A549 (cell line): ENCODE measurements at regions not wholly inside any gene's neighbourhood (a gene's known extent, or its start where the extent isn't known, plus 50 kb on each side); places are given as distances from the start of the nearest gene placed in this dataset.
A peak's percentile ranks its signal among the peaks of the same experiment; 100 is the strongest.

ENCODE experiments used
- ATAC-seq, 2 experiments: fragments of 200-7000 bp in 1 of 2; fragments of >200 bp in 1 of 2; cut with Nextera tagmentation in 1 of 2; cut with Tn5 transposase in 1 of 2; 3 replicates each; pipeline versions ENCODE4 v1.8.0 to v1.9.1; 2018 to 2020; ENCODE audit warnings: mild to moderate bottlenecking in 1 of 2, moderate library complexity in 1 of 2
- CTCF ChIA-PET: fragments of 300-600 bp; sonication (Branson Sonifier 250); formaldehyde crosslinking; extraction: SDS; loops from one replicate; lab custom pipeline; 2021; ENCODE audit warnings: antibody characterized with exemption, inconsistent platforms; lab: Yijun Ruan, JAX
- POLR2A ChIA-PET: fragments of 350-600 bp; formaldehyde crosslinking; extraction: SDS; loops from one replicate; lab custom pipeline; 2021; ENCODE audit warnings: antibody characterized with exemption, inconsistent platforms; lab: Yijun Ruan, JAX
- DNase-seq, 2 experiments: peaks; one replicate each; pipeline versions ENCODE4 v3.0.0 to v3.0.0-alpha.2; 2011 to 2016; ENCODE audit warnings: low read depth in 1 of 2, low spot score in 1 of 2
- FAIRE-seq: peaks from 2 replicates; lab custom pipeline; 2011; peaks lifted over from hg19 to GRCh38; lab: Jason Lieb, UNC
- H3K27ac ChIP-seq, 2 experiments: fragments of >200 bp; sonication (Bioruptor Twin); formaldehyde crosslinking; 3 replicates each; pipeline ENCODE4 v1.5.1; 2016 to 2017
- H3K4me1 ChIP-seq: fragments of >200 bp; sonication (Bioruptor Twin); formaldehyde crosslinking; 3 replicates; pipeline ENCODE4 v1.6.1; 2016
- H3K4me2 ChIP-seq: fragments of >200 bp; sonication (Bioruptor Twin); formaldehyde crosslinking; 3 replicates; pipeline ENCODE4 v1.6.1; 2016
- H3K4me3 ChIP-seq: fragments of >200 bp; sonication (Bioruptor Twin); formaldehyde crosslinking; 3 replicates; pipeline ENCODE4 v1.5.1; 2016
- H3K9me3 ChIP-seq: fragments of >200 bp; sonication (Bioruptor Twin); formaldehyde crosslinking; 3 replicates; pipeline ENCODE4 v1.6.1; 2016
- BHLHE40 ChIP-seq: IDR thresholded peaks from 2 replicates; pipeline ENCODE4 v1.6.1; 2012; ENCODE audit warnings: low read depth, low read length, inconsistent platforms
- CBX2 ChIP-seq: fragments of 200-600 bp; sonication (generic); IDR thresholded peaks from 2 replicates; pipeline ENCODE4 v1.6.1; 2016; ENCODE audit warnings: low read depth, mild to moderate bottlenecking, borderline replicate concordance
- CEBPB ChIP-seq, 2 experiments: fragments of >200 bp in 1 of 2; sonication (Bioruptor Twin) in 1 of 2; formaldehyde crosslinking in 1 of 2; IDR thresholded peaks; 2 replicates each; pipeline ENCODE4 v1.6.1; 2012 to 2016
- CHD2 ChIP-seq: fragments of 150-350 bp; IDR thresholded peaks from 2 replicates; pipeline ENCODE4 v1.6.1; 2014; ENCODE audit warnings: low read length; ENCODE audit not compliant: partially characterized antibody
- CHD4 ChIP-seq: fragments of 200-600 bp; sonication (generic); IDR thresholded peaks from 2 replicates; pipeline ENCODE4 v1.6.1; 2016; ENCODE audit warnings: antibody characterized with exemption, mild to moderate bottlenecking, borderline replicate concordance
- E2F6 ChIP-seq: IDR thresholded peaks from 2 replicates; pipeline ENCODE4 v1.6.1; 2012; ENCODE audit warnings: low read depth, borderline replicate concordance
- EHMT2 ChIP-seq: fragments of 200-600 bp; sonication (generic); IDR thresholded peaks from 2 replicates; pipeline ENCODE4 v1.6.1; 2016; ENCODE audit warnings: antibody characterized with exemption, low read depth, mild to moderate bottlenecking, moderate library complexity
- ELK1 ChIP-seq: fragments of 150-350 bp; IDR thresholded peaks from 2 replicates; pipeline ENCODE4 v1.6.1; 2014; ENCODE audit warnings: low read depth, mild to moderate bottlenecking, low read length
- EP300 ChIP-seq, 2 experiments: fragments of >200 bp; sonication (Bioruptor Twin); formaldehyde crosslinking; IDR thresholded peaks; 2 replicates in 1 of 2; 3 replicates in 1 of 2; pipeline ENCODE4 v1.6.1; 2016 to 2017
- FOSB ChIP-seq: fragments of 250-450 bp; sonication (Bioruptor Pico); IDR thresholded peaks from 2 replicates; pipeline ENCODE4 v1.5.0; 2020; ENCODE audit warnings: mild to moderate bottlenecking, moderate library complexity
- FOSL2 ChIP-seq, 2 experiments: fragments of 450-650 bp in 1 of 2; fragments of >200 bp in 1 of 2; sonication (Bioruptor Twin) in 1 of 2; formaldehyde crosslinking; IDR thresholded peaks; 2 replicates each; pipeline versions ENCODE4 v1.5.0 to v1.6.1; 2016 to 2020; ENCODE audit warnings: mild to moderate bottlenecking in 1 of 2, moderate library complexity in 1 of 2
- GATA3 ChIP-seq: IDR thresholded peaks from 2 replicates; pipeline ENCODE4 v1.6.1; 2012; ENCODE audit warnings: borderline replicate concordance
- HDAC2 ChIP-seq: fragments of 200-600 bp; sonication (generic); IDR thresholded peaks from 2 replicates; pipeline ENCODE4 v1.6.1; 2016
- HOXA7 ChIP-seq: fragments of 250-450 bp; sonication (Bioruptor Pico); IDR thresholded peaks from 2 replicates; pipeline ENCODE4 v1.5.0; 2020; ENCODE audit warnings: mild to moderate bottlenecking, moderate library complexity
- HOXB13 ChIP-seq: fragments of 250-450 bp; sonication (Bioruptor Pico); IDR thresholded peaks from 2 replicates; pipeline ENCODE4 v1.5.0; 2020; ENCODE audit warnings: low read depth, mild to moderate bottlenecking, moderate library complexity
- HOXB5 ChIP-seq: fragments of 250-450 bp; sonication (Bioruptor Pico); IDR thresholded peaks from 2 replicates; pipeline ENCODE4 v1.5.0; 2020; ENCODE audit warnings: mild to moderate bottlenecking, moderate library complexity
- JUNB ChIP-seq: fragments of >200 bp; sonication (Bioruptor Twin); formaldehyde crosslinking; IDR thresholded peaks from 2 replicates; pipeline ENCODE4 v1.6.1; 2016
- KDM1A ChIP-seq: fragments of 200-600 bp; sonication (generic); IDR thresholded peaks from 2 replicates; pipeline ENCODE4 v1.6.1; 2016; ENCODE audit warnings: low read depth, mild to moderate bottlenecking
- KDM5A ChIP-seq: fragments of 200-600 bp; sonication (generic); IDR thresholded peaks from 2 replicates; pipeline ENCODE4 v1.6.1; 2016; ENCODE audit warnings: antibody characterized with exemption, mild to moderate bottlenecking
- MAZ ChIP-seq: fragments of 150-350 bp; IDR thresholded peaks from 2 replicates; pipeline ENCODE4 v1.6.1; 2014; ENCODE audit warnings: antibody characterized with exemption, low read depth, low read length, borderline replicate concordance
- POLR2A ChIP-seq: IDR thresholded peaks from 2 replicates; pipeline ENCODE4 v1.6.1; 2012; ENCODE audit warnings: mild to moderate bottlenecking, low read length
- RARB ChIP-seq: fragments of 250-450 bp; sonication (Bioruptor Pico); IDR thresholded peaks from 2 replicates; pipeline ENCODE4 v1.8.0; 2021; ENCODE audit warnings: mild to moderate bottlenecking, moderate library complexity
- RCOR1 ChIP-seq: fragments of 150-350 bp; IDR thresholded peaks from 2 replicates; pipeline ENCODE4 v1.6.1; 2014; ENCODE audit warnings: antibody characterized with exemption, low read length, low read depth
- RNF2 ChIP-seq: fragments of 200-600 bp; sonication (generic); IDR thresholded peaks from 2 replicates; pipeline ENCODE4 v1.6.1; 2016; ENCODE audit warnings: low read depth, mild to moderate bottlenecking, antibody characterized with exemption, moderate library complexity, borderline replicate concordance
- TFCP2L1 ChIP-seq: fragments of 250-450 bp; sonication (Bioruptor Pico); IDR thresholded peaks from 2 replicates; pipeline ENCODE4 v1.5.0; 2021; ENCODE audit warnings: mild to moderate bottlenecking
- TP53 ChIP-seq: fragments of 250-450 bp; sonication (Bioruptor Pico); IDR thresholded peaks from 2 replicates; pipeline ENCODE4 v1.5.0; 2021; ENCODE audit warnings: mild to moderate bottlenecking, moderate library complexity
- ZC3H11A ChIP-seq: fragments of 450-650 bp; IDR thresholded peaks from 2 replicates; pipeline ENCODE4 v1.6.1; 2014; ENCODE audit warnings: antibody characterized with exemption, mild to moderate bottlenecking
- ZSCAN20 ChIP-seq: fragments of 250-450 bp; sonication (Bioruptor Pico); IDR thresholded peaks from 2 replicates; pipeline ENCODE4 v1.8.0; 2022; ENCODE audit warnings: mild to moderate bottlenecking, moderate library complexity
- WGBS: methylation state at CpG from one replicate; pipeline ENCODE4 v1.1.6; 2017; ENCODE audit errors: missing lambda C conversion rate; 5-methylcytosine and 5-hydroxymethylcytosine counted together
- TF ChIP-seq, protein P1 (sequence below): IDR thresholded peaks from 2 replicates; pipeline ENCODE4 v1.6.1; 2012
- TF ChIP-seq, protein P2 (sequence below): fragments of 200-600 bp; sonication (generic); IDR thresholded peaks from 2 replicates; pipeline ENCODE4 v1.6.1; 2016; ENCODE audit warnings: antibody characterized with exemption, mild to moderate bottlenecking, moderate library complexity
- TF ChIP-seq, protein P3 (sequence below): fragments of >200 bp; sonication (Bioruptor Twin); formaldehyde crosslinking; IDR thresholded peaks from 3 replicates; pipeline ENCODE4 v1.6.1; 2016

GRCh38 chrX:20838477-20838876, 535.7 kb upstream of the CNKSR2 start:
- WGBS, result 47% methylated on average over 3 of the region's 3 CpGs
- CTCF ChIA-PET, result no interaction called here
- FAIRE-seq (no peak), ATAC-seq (no peak), DNase-seq (no peak)
- Histone ChIP-seq H3K4me1 (no peaks in the 10 kb centered on the region), H3K27ac (no peak overlapping the region), H3K4me2 (no peak overlapping the region), H3K9me3 (peaks cover 11% of the 10 kb centered on the region), H3K4me3 (no peak overlapping the region)
- POLR2A ChIA-PET, result no interaction called here
- TF ChIP-seq GATA3 (no peak), TP53 (no peak), CHD4 (no peak), ZC3H11A (no peak), CEBPB (IDR thresholded peaks at IDR 0.05) (no peak), RNF2 (no peak), KDM1A (no peak), CBX2 (no peak), JUNB (no peak), HDAC2 (no peak), MAZ (no peak), HOXB13 (CRISPR knock-in tag) (no peak)
- TF ChIP-seq, protein P1, sequence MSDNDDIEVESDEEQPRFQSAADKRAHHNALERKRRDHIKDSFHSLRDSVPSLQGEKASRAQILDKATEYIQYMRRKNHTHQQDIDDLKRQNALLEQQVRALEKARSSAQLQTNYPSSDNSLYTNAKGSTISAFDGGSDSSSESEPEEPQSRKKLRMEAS, result no peak

- 0% methylated on average over 5 of the region's 5 CpGs for WGBS
- POLR2A ChIA-PET, result no interaction called here
- Histone ChIP-seq H3K4me1 (peaks cover 18% of the 10 kb centered on the region), H3K4me3 (no peak overlapping the region), H3K9me3 (peaks cover 28% of the 10 kb centered on the region), H3K4me2 (peak overlapping the region; percentile 58), H3K27ac (peak overlapping the region; percentile 90 to 91)
- FAIRE-seq (peak; percentile 100), ATAC-seq (peak; percentile 98), DNase-seq (peak; percentile 46 to 95)
- CTCF ChIA-PET, result interaction anchor here (1.3 kb wide), 2 partner anchors 300 to 651 kb away, joined by 3 read pairs; no protein-coding TSS in a partner anchor
- no peak for TF ChIP-seq ELK1
- TF ChIP-seq ZSCAN20 (CRISPR knock-in tag), result no peak
- peak; percentile 96 for TF ChIP-seq HOXB5 (CRISPR knock-in tag)
- TF ChIP-seq, protein P1, result peak; percentile 39
- no peak for TF ChIP-seq RCOR1
- peak; percentile 91 to 95; a peak in 4 of 5 replicates for TF ChIP-seq EP300 (IDR thresholded peaks at IDR 0.05)
- TF ChIP-seq, protein P2, sequence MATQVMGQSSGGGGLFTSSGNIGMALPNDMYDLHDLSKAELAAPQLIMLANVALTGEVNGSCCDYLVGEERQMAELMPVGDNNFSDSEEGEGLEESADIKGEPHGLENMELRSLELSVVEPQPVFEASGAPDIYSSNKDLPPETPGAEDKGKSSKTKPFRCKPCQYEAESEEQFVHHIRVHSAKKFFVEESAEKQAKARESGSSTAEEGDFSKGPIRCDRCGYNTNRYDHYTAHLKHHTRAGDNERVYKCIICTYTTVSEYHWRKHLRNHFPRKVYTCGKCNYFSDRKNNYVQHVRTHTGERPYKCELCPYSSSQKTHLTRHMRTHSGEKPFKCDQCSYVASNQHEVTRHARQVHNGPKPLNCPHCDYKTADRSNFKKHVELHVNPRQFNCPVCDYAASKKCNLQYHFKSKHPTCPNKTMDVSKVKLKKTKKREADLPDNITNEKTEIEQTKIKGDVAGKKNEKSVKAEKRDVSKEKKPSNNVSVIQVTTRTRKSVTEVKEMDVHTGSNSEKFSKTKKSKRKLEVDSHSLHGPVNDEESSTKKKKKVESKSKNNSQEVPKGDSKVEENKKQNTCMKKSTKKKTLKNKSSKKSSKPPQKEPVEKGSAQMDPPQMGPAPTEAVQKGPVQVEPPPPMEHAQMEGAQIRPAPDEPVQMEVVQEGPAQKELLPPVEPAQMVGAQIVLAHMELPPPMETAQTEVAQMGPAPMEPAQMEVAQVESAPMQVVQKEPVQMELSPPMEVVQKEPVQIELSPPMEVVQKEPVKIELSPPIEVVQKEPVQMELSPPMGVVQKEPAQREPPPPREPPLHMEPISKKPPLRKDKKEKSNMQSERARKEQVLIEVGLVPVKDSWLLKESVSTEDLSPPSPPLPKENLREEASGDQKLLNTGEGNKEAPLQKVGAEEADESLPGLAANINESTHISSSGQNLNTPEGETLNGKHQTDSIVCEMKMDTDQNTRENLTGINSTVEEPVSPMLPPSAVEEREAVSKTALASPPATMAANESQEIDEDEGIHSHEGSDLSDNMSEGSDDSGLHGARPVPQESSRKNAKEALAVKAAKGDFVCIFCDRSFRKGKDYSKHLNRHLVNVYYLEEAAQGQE, result no peak
- no peak for TF ChIP-seq TFCP2L1 (CRISPR knock-in tag)
- TF ChIP-seq FOSB (CRISPR knock-in tag), result no peak
- no peak for TF ChIP-seq EHMT2
- peak; percentile 99 for TF ChIP-seq JUNB
- TF ChIP-seq RARB (CRISPR knock-in tag), result no peak
- no peak for TF ChIP-seq CHD2
- TF ChIP-seq KDM5A, result no peak
- TF ChIP-seq, protein P3, sequence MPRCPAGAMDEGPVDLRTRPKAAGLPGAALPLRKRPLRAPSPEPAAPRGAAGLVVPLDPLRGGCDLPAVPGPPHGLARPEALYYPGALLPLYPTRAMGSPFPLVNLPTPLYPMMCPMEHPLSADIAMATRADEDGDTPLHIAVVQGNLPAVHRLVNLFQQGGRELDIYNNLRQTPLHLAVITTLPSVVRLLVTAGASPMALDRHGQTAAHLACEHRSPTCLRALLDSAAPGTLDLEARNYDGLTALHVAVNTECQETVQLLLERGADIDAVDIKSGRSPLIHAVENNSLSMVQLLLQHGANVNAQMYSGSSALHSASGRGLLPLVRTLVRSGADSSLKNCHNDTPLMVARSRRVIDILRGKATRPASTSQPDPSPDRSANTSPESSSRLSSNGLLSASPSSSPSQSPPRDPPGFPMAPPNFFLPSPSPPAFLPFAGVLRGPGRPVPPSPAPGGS, result peak; percentile 96; the same call in 2 of the 3 replicates
- peak; percentile 83 for TF ChIP-seq FOSL2 (IDR thresholded peaks at IDR 0.05)
- TF ChIP-seq FOSL2 (CRISPR knock-in tag; IDR thresholded peaks at IDR 0.05), result peak; percentile 77
- TF ChIP-seq POLR2A, result no peak
- no peak for TF ChIP-seq BHLHE40
- TF ChIP-seq CEBPB (IDR thresholded peaks at IDR 0.05), result peak; percentile 91 to 93
- TF ChIP-seq E2F6, result no peak
- no peak for TF ChIP-seq HOXA7 (CRISPR knock-in tag)
Measured at GRCh38 chrX:20829665-20830491, 544.3 kb upstream of the CNKSR2 start.
